ENCODE measurements at regions not wholly inside any gene's neighbourhood (a gene's known extent, or its start where the extent isn't known, plus 50 kb on each side); places are given as distances from the start of the nearest gene placed in this dataset.

GRCh38 chr3:175988401-175988800, 1129.3 kb downstream of the NAALADL2 start:
- no peaks in the 10 kb centered on the region for H3K36me3 ChIP-seq (replicated peaks)
- in situ Hi-C loops (cut with MboI; ENCODE audit: low sequenced_read_pairs), result no loop called here
- H3K4me1 ChIP-seq, result peaks cover 4% of the 10 kb centered on the region
- H3K4me3 ChIP-seq, result no peak overlapping the region
- no peaks in the 10 kb centered on the region for H3K27me3 ChIP-seq (ENCODE audit: low read depth)
- no peak for DNase-seq (ENCODE audit: low spot score in 2 of 2)
- H3K9me3 ChIP-seq, result peaks cover 4% of the 10 kb centered on the region; the same call in 1 of the 2 replicates

- Histone ChIP-seq H3K27me3 (ENCODE audit: low read depth) (no peaks in the 10 kb centered on the region), H3K36me3 (replicated peaks) (no peaks in the 10 kb centered on the region), H3K9me3 (peaks cover 4% of the 10 kb centered on the region; the same call in 1 of the 2 replicates), H3K4me1 (peaks cover 4% of the 10 kb centered on the region), H3K4me3 (no peak overlapping the region)
- in situ Hi-C loops (cut with MboI; ENCODE audit: low sequenced_read_pairs), result no loop called here
- peak in 1 of 2 experiments; percentile 52 for DNase-seq (ENCODE audit: low spot score in 2 of 2)
Observed at GRCh38 chr3:175985781-175986180, 1126.6 kb downstream of the NAALADL2 start.

GRCh38 chr3:175983379-175983778, 1124.2 kb downstream of the NAALADL2 start:
- Histone ChIP-seq H3K36me3 (replicated peaks) (no peaks in the 10 kb centered on the region), H3K4me1 (peaks cover 4% of the 10 kb centered on the region), H3K4me3 (no peak overlapping the region), H3K27me3 (ENCODE audit: low read depth) (no peaks in the 10 kb centered on the region), H3K9me3 (peaks cover 4% of the 10 kb centered on the region; the same call in 1 of the 2 replicates)
- no peak for DNase-seq (ENCODE audit: low spot score in 2 of 2)
- in situ Hi-C loops (cut with MboI; ENCODE audit: low sequenced_read_pairs), result no loop called here

GRCh38 chr3:175980486-175981090, 1121.5 kb downstream of the NAALADL2 start:
- peaks cover 3% of the 10 kb centered on the region for H3K4me1 ChIP-seq
- H3K9me3 ChIP-seq, result no peaks in the 10 kb centered on the region
- no peaks in the 10 kb centered on the region for H3K27me3 ChIP-seq (ENCODE audit: low read depth)
- no peak for DNase-seq (ENCODE audit: low spot score in 2 of 2)
- H3K36me3 ChIP-seq (replicated peaks), result no peaks in the 10 kb centered on the region
- in situ Hi-C loops (cut with MboI; ENCODE audit: low sequenced_read_pairs), result no loop called here
- H3K4me3 ChIP-seq, result no peak overlapping the region

GRCh38 chr3:175977968-175978752, 1119.0 kb downstream of the NAALADL2 start:
- Histone ChIP-seq H3K36me3 (replicated peaks) (no peaks in the 10 kb centered on the region), H3K4me3 (no peak overlapping the region), H3K9me3 (no peaks in the 10 kb centered on the region), H3K4me1 (no peaks in the 10 kb centered on the region), H3K27me3 (ENCODE audit: low read depth) (no peaks in the 10 kb centered on the region)
- in situ Hi-C loops (cut with MboI; ENCODE audit: low sequenced_read_pairs), result no loop called here
- no peak for DNase-seq (ENCODE audit: low spot score in 2 of 2)

- H3K4me1 ChIP-seq, result peaks cover 11% of the 10 kb centered on the region
- no peaks in the 10 kb centered on the region for H3K27me3 ChIP-seq (ENCODE audit: low read depth)
- DNase-seq (ENCODE audit: low spot score in 2 of 2), result peak in 1 of 2 experiments; percentile 83
- 0 out of 2 replicates have a peak, but pooled peaks cover 2% of the 10 kb centered on the region for H3K9me3 ChIP-seq
- in situ Hi-C loops (cut with MboI; ENCODE audit: low sequenced_read_pairs), result loop anchor here (25.0 kb wide), 1 partner anchor 468 kb away; no protein-coding TSS in a partner anchor
- no peaks in the 10 kb centered on the region for H3K36me3 ChIP-seq (replicated peaks)
- no peak overlapping the region for H3K4me3 ChIP-seq
Observed at GRCh38 chr3:175969456-175969855, 1110.3 kb downstream of the NAALADL2 start.

GRCh38 chr3:175965036-175965435, 1105.9 kb downstream of the NAALADL2 start:
- Histone ChIP-seq H3K4me3 (no peak overlapping the region), H3K36me3 (replicated peaks) (no peaks in the 10 kb centered on the region), H3K27me3 (ENCODE audit: low read depth) (no peaks in the 10 kb centered on the region), H3K4me1 (peaks cover 11% of the 10 kb centered on the region), H3K9me3 (0 out of 2 replicates have a peak, but pooled peaks cover 2% of the 10 kb centered on the region)
- in situ Hi-C loops (cut with MboI; ENCODE audit: low sequenced_read_pairs), result loop anchor here (25.0 kb wide), 1 partner anchor 472 kb away; no protein-coding TSS in a partner anchor
- peak in 1 of 2 experiments; percentile 29 for DNase-seq (ENCODE audit: low spot score in 2 of 2)

- no peaks in the 10 kb centered on the region for H3K27me3 ChIP-seq (ENCODE audit: low read depth)
- no peaks in the 10 kb centered on the region for H3K4me1 ChIP-seq
- no peak for DNase-seq (ENCODE audit: low spot score in 2 of 2)
- in situ Hi-C loops (cut with MboI; ENCODE audit: low sequenced_read_pairs), result loop anchor here (25.0 kb wide), 1 partner anchor 480 kb away; no protein-coding TSS in a partner anchor
- H3K4me3 ChIP-seq, result no peak overlapping the region
- no peaks in the 10 kb centered on the region for H3K9me3 ChIP-seq
- no peaks in the 10 kb centered on the region for H3K36me3 ChIP-seq (replicated peaks)
Observed at GRCh38 chr3:175957427-175957826, 1098.3 kb downstream of the NAALADL2 start.

- peaks cover 1% of the 10 kb centered on the region for H3K4me1 ChIP-seq
- in situ Hi-C loops (cut with MboI; ENCODE audit: low sequenced_read_pairs), result loop anchor here (25.0 kb wide), 1 partner anchor 480 kb away; no protein-coding TSS in a partner anchor
- DNase-seq (ENCODE audit: low spot score in 2 of 2), result peak; percentile 22 to 24
Observed at GRCh38 chr3:175956964-175957363, 1097.8 kb downstream of the NAALADL2 start.

GRCh38 chr3:175951047-175951694, 1092.0 kb downstream of the NAALADL2 start:
- H3K9me3 ChIP-seq, result no peaks in the 10 kb centered on the region
- no peaks in the 10 kb centered on the region for H3K36me3 ChIP-seq (replicated peaks)
- peak in 1 of 2 experiments; percentile 17 for DNase-seq (ENCODE audit: low spot score in 2 of 2)
- in situ Hi-C loops (cut with MboI; ENCODE audit: low sequenced_read_pairs), result loop anchor here (25.0 kb wide), 1 partner anchor 486 kb away; no protein-coding TSS in a partner anchor
- no peak overlapping the region for H3K4me3 ChIP-seq
- H3K27me3 ChIP-seq (ENCODE audit: low read depth), result no peaks in the 10 kb centered on the region
- H3K4me1 ChIP-seq, result peaks cover 11% of the 10 kb centered on the region

More at GRCh38 chr3:175956964-175957363, 1097.8 kb downstream of the NAALADL2 start:
- Histone ChIP-seq H3K27me3 (ENCODE audit: low read depth) (no peaks in the 10 kb centered on the region), H3K9me3 (no peaks in the 10 kb centered on the region), H3K4me3 (no peak overlapping the region), H3K36me3 (replicated peaks) (no peaks in the 10 kb centered on the region)

- Histone ChIP-seq H3K36me3 (replicated peaks) (no peaks in the 10 kb centered on the region), H3K4me3 (no peak overlapping the region), H3K27me3 (ENCODE audit: low read depth) (no peaks in the 10 kb centered on the region), H3K4me1 (peaks cover 11% of the 10 kb centered on the region), H3K9me3 (0 out of 2 replicates have a peak, but pooled peaks cover 2% of the 10 kb centered on the region)
- DNase-seq (ENCODE audit: low spot score in 2 of 2), result no peak
- in situ Hi-C loops (cut with MboI; ENCODE audit: low sequenced_read_pairs), result no loop called here
Observed at GRCh38 chr3:175948041-175948440, 1088.9 kb downstream of the NAALADL2 start.

- in situ Hi-C loops (cut with MboI; ENCODE audit: low sequenced_read_pairs), result no loop called here
- no peaks in the 10 kb centered on the region for H3K36me3 ChIP-seq (replicated peaks)
- no peak overlapping the region for H3K4me3 ChIP-seq
- DNase-seq (ENCODE audit: low spot score in 2 of 2), result peak; percentile 25 to 56
- no peaks in the 10 kb centered on the region for H3K27me3 ChIP-seq (ENCODE audit: low read depth)
- H3K4me1 ChIP-seq, result no peaks in the 10 kb centered on the region
- 0 out of 2 replicates have a peak, but pooled peaks cover 2% of the 10 kb centered on the region for H3K9me3 ChIP-seq
Observed at GRCh38 chr3:175941352-175941751, 1082.2 kb downstream of the NAALADL2 start.

GRCh38 chr3:175940881-175941280, 1081.7 kb downstream of the NAALADL2 start:
- Histone ChIP-seq H3K27me3 (ENCODE audit: low read depth) (no peaks in the 10 kb centered on the region), H3K4me1 (no peaks in the 10 kb centered on the region), H3K9me3 (0 out of 2 replicates have a peak, but pooled peaks cover 2% of the 10 kb centered on the region), H3K4me3 (no peak overlapping the region), H3K36me3 (replicated peaks) (no peaks in the 10 kb centered on the region)
- peak; percentile 19 to 41 for DNase-seq (ENCODE audit: low spot score in 2 of 2)
- in situ Hi-C loops (cut with MboI; ENCODE audit: low sequenced_read_pairs), result no loop called here

Measured in HAP-1 (cell line).